Esophagus squamous epithelium (tissue), 4 donors: ENCODE measurements at regions not wholly inside any gene's neighbourhood (a gene's known extent, or its start where the extent isn't known, plus 50 kb on each side); places are given as distances from the start of the nearest gene placed in this dataset.

Experiments
- CTCF ChIP-seq, 6 experiments: fragments of 450-650 bp in 4 of 6; fragments of 200-600 bp in 2 of 6; sonication (generic) in 2 of 6; IDR thresholded peaks; one replicate each; pipeline ENCODE4 v1.5.1; 2016 to 2019; ENCODE audit warnings: antibody characterized with exemption in 6 of 6, mild to moderate bottlenecking in 4 of 6, moderate library complexity in 4 of 6
- POLR2A ChIP-seq, 4 donors: fragments of 450-650 bp; IDR thresholded peaks; one replicate each; pipeline ENCODE4 v1.6.1; 2017; ENCODE audit warnings: antibody characterized with exemption in 4 of 4, mild to moderate bottlenecking in 4 of 4, moderate library complexity in 3 of 4

GRCh38 chr6:3656076-3656475, 95.4 kb downstream of the PXDC1 start:
- no peak for TF ChIP-seq CTCF (IDR thresholded peaks at IDR 0.05)
- no peak for TF ChIP-seq POLR2A (IDR thresholded peaks at IDR 0.05)
